ENCODE measurements at regions not wholly inside any gene's neighbourhood (a gene's known extent, or its start where the extent isn't known, plus 50 kb on each side); places are given as distances from the start of the nearest gene placed in this dataset.

DNA sequence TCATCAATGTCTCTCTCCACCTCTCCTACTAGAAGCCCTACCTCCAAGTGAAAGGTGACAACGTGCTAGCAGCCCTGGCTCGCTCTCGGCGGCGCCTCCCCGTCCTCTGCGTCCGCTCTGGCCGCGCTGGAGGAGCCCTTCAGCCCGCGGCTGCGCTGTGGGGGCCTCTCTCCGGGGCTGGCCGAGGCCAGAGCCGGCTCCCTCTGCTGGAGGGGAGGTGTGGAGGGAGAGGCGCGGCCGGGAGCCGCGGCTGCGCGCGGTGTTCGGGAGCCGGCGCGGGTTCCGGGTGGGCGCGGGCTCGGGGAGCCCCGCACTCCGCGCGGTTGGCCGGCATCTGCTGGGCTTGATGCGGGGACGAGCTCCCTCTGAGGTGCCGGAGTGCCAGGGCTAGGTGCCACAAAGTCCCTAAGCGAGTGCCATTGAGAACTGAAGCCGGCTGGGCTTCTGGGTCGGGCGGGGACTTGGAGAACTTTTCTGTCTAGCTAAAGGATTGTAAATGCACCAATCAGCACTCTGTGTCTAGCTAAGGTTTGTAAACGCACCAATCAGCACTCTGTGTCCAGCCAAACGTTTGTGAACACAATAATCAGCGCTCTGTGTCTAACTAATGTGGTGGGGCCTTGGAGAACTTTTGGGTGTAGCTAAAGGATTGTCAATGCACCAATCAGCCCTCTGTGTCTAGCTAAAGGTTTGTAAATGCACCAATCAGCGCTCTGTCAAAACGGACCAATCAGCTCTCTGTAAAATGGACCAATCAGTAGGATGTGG is 84.8 kb upstream of the ARRDC4 start:
- H3K36me3 ChIP-seq (replicated peaks in 1 of 2; ENCODE audit: control insufficient read depth in 1 of 2, insufficient read depth in 2 of 2, low read length in 2 of 2), result no peaks in the 10 kb centered on the region
- ChIA-PET CTCF (ENCODE audit: low intra/inter-chr PET ratio, low total read pairs) (no interaction called here), POLR2A (no interaction called here)
- intact Hi-C loops (cut with micrococcal nuclease; ENCODE audit: unreplicated experiment), result no loop called here
- no peaks in the 10 kb centered on the region for H4K20me1 ChIP-seq (ENCODE audit: insufficient read depth, low read length)
- BruUV-seq (replicated peaks), result no TSS peak
- H2AFZ ChIP-seq (ENCODE audit: low read length), result no peak overlapping the region
- no peak overlapping the region for H3K27ac ChIP-seq (ENCODE audit: extremely low read length, insufficient read depth, low read length)
- H3K79me2 ChIP-seq (ENCODE audit: insufficient read depth, low read length), result no peaks in the 10 kb centered on the region
- H3K9ac ChIP-seq (ENCODE audit: insufficient read depth, low read depth, low read length), result peak overlapping the region; percentile 21; the same call in 1 of the 2 replicates
- H3K9me3 ChIP-seq (ENCODE audit: low read length), result no peaks in the 10 kb centered on the region
- in situ Hi-C loops (cut with HindIII; ENCODE audit: extremely low pct_ligation_motif_present, low pct_unique_long_range_greater_than_20kb), result no loop called here
- H3K4me1 ChIP-seq (ENCODE audit: insufficient read depth, low read length), result no peaks in the 10 kb centered on the region
- FAIRE-seq (no peak), ATAC-seq (peak; percentile 89), DNase-seq (ENCODE audit: low spot score) (no peak)
- H3K4me2 ChIP-seq (ENCODE audit: low read depth, low read length), result peak overlapping the region; percentile 64
- no peaks in the 10 kb centered on the region for H3K27me3 ChIP-seq (ENCODE audit: control insufficient read depth in 1 of 2, insufficient read depth in 2 of 2, low read length in 2 of 2)
- H3K4me3 ChIP-seq (replicated peaks in 1 of 3; ENCODE audit: insufficient read depth in 1 of 3, low read depth in 2 of 3, low read length in 3 of 3), result peak overlapping the region in 2 of 3 experiments; percentile 42 to 46; a peak in 4 of 6 replicates
- WGBS (ENCODE audit: low lambda C conversion rate), result 35% methylated on average over 34 of the region's 49 CpGs
- TF ChIP-seq SAP130 (CRISPR knock-in tag; IDR thresholded peaks at IDR 0.05; ENCODE audit: low read depth) (0 out of 2 replicates have a peak, but pooled peaks have one; percentile 15), ZMYM4 (CRISPR knock-in tag; IDR thresholded peaks at IDR 0.05) (peak; percentile 40; the same call in 1 of the 2 replicates), ZNF468 (CRISPR knock-in tag; IDR thresholded peaks at IDR 0.05) (no peak), ZNF329 (CRISPR knock-in tag; IDR thresholded peaks at IDR 0.05; ENCODE audit: low read depth) (no peak), HNRNPLL (IDR thresholded peaks at IDR 0.05; ENCODE audit: low read depth, low read length, poor library complexity, severe bottlenecking) (peak; percentile 48), HOXA7 (CRISPR knock-in tag; IDR thresholded peaks at IDR 0.05) (no peak), RBFOX2 (IDR thresholded peaks at IDR 0.05; ENCODE audit: low read depth, low read length) (peak; percentile 68), GABPB1 (CRISPR knock-in tag; IDR thresholded peaks at IDR 0.05) (peak; percentile 15; the same call in 1 of the 2 replicates), ZNF431 (CRISPR knock-in tag; IDR thresholded peaks at IDR 0.05; ENCODE audit: borderline replicate concordance, low read depth) (no peak)
- TF ChIP-seq, protein P1, sequence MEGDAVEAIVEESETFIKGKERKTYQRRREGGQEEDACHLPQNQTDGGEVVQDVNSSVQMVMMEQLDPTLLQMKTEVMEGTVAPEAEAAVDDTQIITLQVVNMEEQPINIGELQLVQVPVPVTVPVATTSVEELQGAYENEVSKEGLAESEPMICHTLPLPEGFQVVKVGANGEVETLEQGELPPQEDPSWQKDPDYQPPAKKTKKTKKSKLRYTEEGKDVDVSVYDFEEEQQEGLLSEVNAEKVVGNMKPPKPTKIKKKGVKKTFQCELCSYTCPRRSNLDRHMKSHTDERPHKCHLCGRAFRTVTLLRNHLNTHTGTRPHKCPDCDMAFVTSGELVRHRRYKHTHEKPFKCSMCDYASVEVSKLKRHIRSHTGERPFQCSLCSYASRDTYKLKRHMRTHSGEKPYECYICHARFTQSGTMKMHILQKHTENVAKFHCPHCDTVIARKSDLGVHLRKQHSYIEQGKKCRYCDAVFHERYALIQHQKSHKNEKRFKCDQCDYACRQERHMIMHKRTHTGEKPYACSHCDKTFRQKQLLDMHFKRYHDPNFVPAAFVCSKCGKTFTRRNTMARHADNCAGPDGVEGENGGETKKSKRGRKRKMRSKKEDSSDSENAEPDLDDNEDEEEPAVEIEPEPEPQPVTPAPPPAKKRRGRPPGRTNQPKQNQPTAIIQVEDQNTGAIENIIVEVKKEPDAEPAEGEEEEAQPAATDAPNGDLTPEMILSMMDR (CRISPR knock-in tag; IDR thresholded peaks at IDR 0.05), result peak; percentile 21; the same call in 1 of the 2 replicates
- TF ChIP-seq, protein P2, sequence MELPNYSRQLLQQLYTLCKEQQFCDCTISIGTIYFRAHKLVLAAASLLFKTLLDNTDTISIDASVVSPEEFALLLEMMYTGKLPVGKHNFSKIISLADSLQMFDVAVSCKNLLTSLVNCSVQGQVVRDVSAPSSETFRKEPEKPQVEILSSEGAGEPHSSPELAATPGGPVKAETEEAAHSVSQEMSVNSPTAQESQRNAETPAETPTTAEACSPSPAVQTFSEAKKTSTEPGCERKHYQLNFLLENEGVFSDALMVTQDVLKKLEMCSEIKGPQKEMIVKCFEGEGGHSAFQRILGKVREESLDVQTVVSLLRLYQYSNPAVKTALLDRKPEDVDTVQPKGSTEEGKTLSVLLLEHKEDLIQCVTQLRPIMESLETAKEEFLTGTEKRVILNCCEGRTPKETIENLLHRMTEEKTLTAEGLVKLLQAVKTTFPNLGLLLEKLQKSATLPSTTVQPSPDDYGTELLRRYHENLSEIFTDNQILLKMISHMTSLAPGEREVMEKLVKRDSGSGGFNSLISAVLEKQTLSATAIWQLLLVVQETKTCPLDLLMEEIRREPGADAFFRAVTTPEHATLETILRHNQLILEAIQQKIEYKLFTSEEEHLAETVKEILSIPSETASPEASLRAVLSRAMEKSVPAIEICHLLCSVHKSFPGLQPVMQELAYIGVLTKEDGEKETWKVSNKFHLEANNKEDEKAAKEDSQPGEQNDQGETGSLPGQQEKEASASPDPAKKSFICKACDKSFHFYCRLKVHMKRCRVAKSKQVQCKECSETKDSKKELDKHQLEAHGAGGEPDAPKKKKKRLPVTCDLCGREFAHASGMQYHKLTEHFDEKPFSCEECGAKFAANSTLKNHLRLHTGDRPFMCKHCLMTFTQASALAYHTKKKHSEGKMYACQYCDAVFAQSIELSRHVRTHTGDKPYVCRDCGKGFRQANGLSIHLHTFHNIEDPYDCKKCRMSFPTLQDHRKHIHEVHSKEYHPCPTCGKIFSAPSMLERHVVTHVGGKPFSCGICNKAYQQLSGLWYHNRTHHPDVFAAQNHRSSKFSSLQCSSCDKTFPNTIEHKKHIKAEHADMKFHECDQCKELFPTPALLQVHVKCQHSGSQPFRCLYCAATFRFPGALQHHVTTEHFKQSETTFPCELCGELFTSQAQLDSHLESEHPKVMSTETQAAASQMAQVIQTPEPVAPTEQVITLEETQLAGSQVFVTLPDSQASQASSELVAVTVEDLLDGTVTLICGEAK (IDR thresholded peaks at IDR 0.05), result no peak
- TF ChIP-seq, protein P2 (CRISPR knock-in tag; IDR thresholded peaks at IDR 0.05), result no peak

Data from HepG2 (cell line).